RWPE2 (cell line): ENCODE measurements at regions not wholly inside any gene's neighbourhood (a gene's known extent, or its start where the extent isn't known, plus 50 kb on each side); places are given as distances from the start of the nearest gene placed in this dataset.
"Not testable (repeated sequence)": the region's sequence is repeated elsewhere in the genome, so short reads cannot be mapped to it uniquely, and the experiment has no call there.

Experiments
- ATAC-seq: fragments of 200-7000 bp; cut with Tn5 transposase; 3 replicates; pipeline ENCODE4 v1.9.1; 2021; ENCODE audit warnings: low read depth
- DNase-seq: peaks from one replicate; pipeline ENCODE4 v3.0.0-alpha.2; 2020; ENCODE audit warnings: low spot score
- H3K27ac ChIP-seq: fragments of 450-650 bp; 2 replicates; pipeline ENCODE4 v1.5.1; 2017; ENCODE audit warnings: mild to moderate bottlenecking; ENCODE audit not compliant: poor library complexity, severe bottlenecking
- H3K27me3 ChIP-seq: fragments of 250-450 bp; sonication (Bioruptor Pico); 2 replicates; pipeline ENCODE4 v1.5.1; 2021; ENCODE audit warnings: mild to moderate bottlenecking, moderate library complexity; ENCODE audit not compliant: insufficient read depth, poor library complexity, severe bottlenecking
- H3K36me3 ChIP-seq: fragments of 250-450 bp; sonication (Bioruptor Pico); 2 replicates; pipeline ENCODE4 v1.5.1; 2020; ENCODE audit warnings: low read depth, mild to moderate bottlenecking, moderate library complexity
- H3K4me1 ChIP-seq: fragments of 250-450 bp; sonication (Bioruptor Pico); 2 replicates; pipeline ENCODE4 v1.5.1; 2021; ENCODE audit warnings: mild to moderate bottlenecking, moderate library complexity; ENCODE audit not compliant: insufficient read depth, poor library complexity, severe bottlenecking
- H3K4me3 ChIP-seq: fragments of 250-450 bp; sonication (Bioruptor Pico); 2 replicates; pipeline ENCODE4 v1.5.1; 2021; ENCODE audit warnings: mild to moderate bottlenecking, moderate library complexity; ENCODE audit not compliant: severe bottlenecking
- H3K9me3 ChIP-seq: fragments of 250-450 bp; sonication (Bioruptor Pico); 2 replicates; pipeline ENCODE4 v1.5.1; 2021; ENCODE audit warnings: mild to moderate bottlenecking, moderate library complexity; ENCODE audit not compliant: severe bottlenecking
- CTCF ChIP-seq: fragments of 450-650 bp; IDR thresholded peaks from one replicate; pipeline ENCODE4 v1.5.1; 2017; ENCODE audit warnings: mild to moderate bottlenecking, moderate library complexity; ENCODE audit not compliant: poor library complexity, severe bottlenecking

- no peaks in the 10 kb centered on the region for H3K27me3 ChIP-seq
- no peak overlapping the region for H3K27ac ChIP-seq
- peak; percentile 17 for TF ChIP-seq CTCF
- H3K4me3 ChIP-seq, result no peak overlapping the region
- ATAC-seq (no peak), DNase-seq (no peak)
- H3K4me1 ChIP-seq, result no peaks in the 10 kb centered on the region
- H3K9me3 ChIP-seq, result no peaks in the 10 kb centered on the region
- H3K36me3 ChIP-seq, result no peaks in the 10 kb centered on the region
Measured at GRCh38 chrX:63421411-63421810, 70.3 kb upstream of the SPIN4 start.

GRCh38 chrX:63418211-63418610 is 67.1 kb upstream of the SPIN4 start:
- Histone ChIP-seq H3K36me3 (no peaks in the 10 kb centered on the region), H3K27me3 (no peaks in the 10 kb centered on the region), H3K4me3 (no peak overlapping the region), H3K9me3 (no peaks in the 10 kb centered on the region), H3K27ac (no peak overlapping the region), H3K4me1 (no peaks in the 10 kb centered on the region)
- no peak for ATAC-seq
- no peak for TF ChIP-seq CTCF
- no peak for DNase-seq

GRCh38 chrX:63417649-63418048 is 66.5 kb upstream of the SPIN4 start:
- no peaks in the 10 kb centered on the region for H3K27me3 ChIP-seq
- DNase-seq (no peak), ATAC-seq (no peak)
- no peaks in the 10 kb centered on the region for H3K9me3 ChIP-seq
- TF ChIP-seq CTCF, result no peak
- H3K4me3 ChIP-seq, result no peak overlapping the region
- no peaks in the 10 kb centered on the region for H3K36me3 ChIP-seq
- H3K4me1 ChIP-seq, result no peaks in the 10 kb centered on the region
- H3K27ac ChIP-seq, result no peak overlapping the region

- H3K27ac ChIP-seq, H3K4me1 ChIP-seq, H3K9me3 ChIP-seq, H3K4me3 ChIP-seq, H3K27me3 ChIP-seq, DNase-seq, H3K36me3 ChIP-seq, ATAC-seq: not testable (repeated sequence)
Measured at GRCh38 chrX:63409934-63410333, 58.8 kb upstream of the SPIN4 start.

GRCh38 chrX:63408050-63408449 is 56.9 kb upstream of the SPIN4 start:
- Histone ChIP-seq H3K4me1 (no peaks in the 10 kb centered on the region), H3K27ac (no peak overlapping the region), H3K4me3 (no peak overlapping the region), H3K27me3 (no peaks in the 10 kb centered on the region), H3K36me3 (no peaks in the 10 kb centered on the region), H3K9me3 (no peaks in the 10 kb centered on the region)
- no peak for TF ChIP-seq CTCF
- ATAC-seq, result no peak
- DNase-seq, result no peak
